ENCODE measurements at regions not wholly inside any gene's neighbourhood (a gene's known extent, or its start where the extent isn't known, plus 50 kb on each side); places are given as distances from the start of the nearest gene placed in this dataset.
A peak's percentile ranks its signal among the peaks of the same experiment; 100 is the strongest.
"Not testable (repeated sequence)": the region's sequence is repeated elsewhere in the genome, so short reads cannot be mapped to it uniquely, and the experiment has no call there.

GRCh38 chr6:4725136-4725760 is 51.0 kb upstream of the CDYL start:
- H3K4me1 Mint-ChIP-seq; ATAC-seq (replicated peaks); H3K9me3 Mint-ChIP-seq; H3K4me3 Mint-ChIP-seq; H3K27ac Mint-ChIP-seq; H3K36me3 Mint-ChIP-seq (ENCODE audit: low read depth): not testable (repeated sequence)
- peaks cover 11% of the 10 kb centered on the region for H3K27me3 Mint-ChIP-seq

- not testable (repeated sequence) for H3K27ac Mint-ChIP-seq; ATAC-seq (replicated peaks); H3K4me1 Mint-ChIP-seq; H3K4me3 Mint-ChIP-seq; H3K9me3 Mint-ChIP-seq; H3K36me3 Mint-ChIP-seq (ENCODE audit: low read depth)
- H3K27me3 Mint-ChIP-seq, result peaks cover 16% of the 10 kb centered on the region
These were observed 51.5 kb upstream of the CDYL start for GRCh38 chr6:4724727-4725126.

- H3K9me3 Mint-ChIP-seq, result no peaks in the 10 kb centered on the region
- H3K27ac Mint-ChIP-seq, result no peak overlapping the region
- H3K27me3 Mint-ChIP-seq, result peaks cover 13% of the 10 kb centered on the region
- H3K4me1 Mint-ChIP-seq, result peaks cover 5% of the 10 kb centered on the region
- ATAC-seq (replicated peaks), result no peak
- H3K36me3 Mint-ChIP-seq (ENCODE audit: low read depth), result no peaks in the 10 kb centered on the region
- no peak overlapping the region for H3K4me3 Mint-ChIP-seq
These were observed 52.8 kb upstream of the CDYL start for GRCh38 chr6:4723383-4723782.

- not testable (repeated sequence) for H3K36me3 Mint-ChIP-seq (ENCODE audit: low read depth); H3K4me1 Mint-ChIP-seq; H3K4me3 Mint-ChIP-seq; ATAC-seq (replicated peaks); H3K9me3 Mint-ChIP-seq; H3K27ac Mint-ChIP-seq
- H3K27me3 Mint-ChIP-seq, result peaks cover 13% of the 10 kb centered on the region
These were observed 54.8 kb upstream of the CDYL start for GRCh38 chr6:4721368-4721767.

- H3K4me3 Mint-ChIP-seq, result no peak overlapping the region
- no peaks in the 10 kb centered on the region for H3K4me1 Mint-ChIP-seq
- H3K9me3 Mint-ChIP-seq, result peaks cover 3% of the 10 kb centered on the region
- H3K27ac Mint-ChIP-seq, result no peak overlapping the region
- H3K27me3 Mint-ChIP-seq, result peaks cover 13% of the 10 kb centered on the region
- ATAC-seq (replicated peaks), result no peak
- H3K36me3 Mint-ChIP-seq (ENCODE audit: low read depth), result no peaks in the 10 kb centered on the region
These were observed 56.7 kb upstream of the CDYL start for GRCh38 chr6:4719491-4719890.

- Mint-ChIP-seq H3K4me3 (no peak overlapping the region), H3K4me1 (no peaks in the 10 kb centered on the region), H3K27ac (no peak overlapping the region), H3K36me3 (ENCODE audit: low read depth) (no peaks in the 10 kb centered on the region), H3K27me3 (peaks cover 9% of the 10 kb centered on the region), H3K9me3 (peaks cover 3% of the 10 kb centered on the region)
- no peak for ATAC-seq (replicated peaks)
These were observed 58.3 kb upstream of the CDYL start for GRCh38 chr6:4717856-4718255.

- H3K36me3 Mint-ChIP-seq (ENCODE audit: low read depth), result no peaks in the 10 kb centered on the region
- H3K4me3 Mint-ChIP-seq, result no peak overlapping the region
- no peak overlapping the region for H3K27ac Mint-ChIP-seq
- no peaks in the 10 kb centered on the region for H3K4me1 Mint-ChIP-seq
- ATAC-seq (replicated peaks), result no peak
- H3K9me3 Mint-ChIP-seq, result peaks cover 3% of the 10 kb centered on the region
- peaks cover 9% of the 10 kb centered on the region for H3K27me3 Mint-ChIP-seq
These were observed 59.1 kb upstream of the CDYL start for GRCh38 chr6:4717124-4717523.

- H3K9me3 Mint-ChIP-seq, result peaks cover 3% of the 10 kb centered on the region
These were observed 61.2 kb upstream of the CDYL start for GRCh38 chr6:4714961-4715501.

GRCh38 chr6:4712291-4712690 is 63.9 kb upstream of the CDYL start:
- H3K36me3 Mint-ChIP-seq (ENCODE audit: low read depth), result no peaks in the 10 kb centered on the region
- no peak for ATAC-seq (replicated peaks)
- H3K27me3 Mint-ChIP-seq, result peaks cover 11% of the 10 kb centered on the region
- no peak overlapping the region for H3K27ac Mint-ChIP-seq
- peaks cover 3% of the 10 kb centered on the region for H3K9me3 Mint-ChIP-seq
- no peak overlapping the region for H3K4me3 Mint-ChIP-seq
- no peaks in the 10 kb centered on the region for H3K4me1 Mint-ChIP-seq

More at GRCh38 chr6:4714961-4715501, 61.2 kb upstream of the CDYL start:
- Mint-ChIP-seq H3K4me3 (no peak overlapping the region), H3K36me3 (ENCODE audit: low read depth) (no peaks in the 10 kb centered on the region), H3K27me3 (peaks cover 14% of the 10 kb centered on the region), H3K27ac (no peak overlapping the region), H3K4me1 (no peaks in the 10 kb centered on the region)
- peak; percentile 39 for ATAC-seq (replicated peaks)

- ATAC-seq (replicated peaks), result no peak
- H3K27me3 Mint-ChIP-seq, result peaks cover 11% of the 10 kb centered on the region
- H3K27ac Mint-ChIP-seq, result no peak overlapping the region
- no peak overlapping the region for H3K4me3 Mint-ChIP-seq
- no peaks in the 10 kb centered on the region for H3K9me3 Mint-ChIP-seq
- no peaks in the 10 kb centered on the region for H3K36me3 Mint-ChIP-seq (ENCODE audit: low read depth)
- H3K4me1 Mint-ChIP-seq, result no peaks in the 10 kb centered on the region
These were observed 69.2 kb upstream of the CDYL start for GRCh38 chr6:4707011-4707410.

- Mint-ChIP-seq H3K36me3 (ENCODE audit: low read depth) (no peaks in the 10 kb centered on the region), H3K4me1 (no peaks in the 10 kb centered on the region), H3K9me3 (no peaks in the 10 kb centered on the region), H3K4me3 (no peak overlapping the region), H3K27me3 (peaks cover 8% of the 10 kb centered on the region), H3K27ac (no peak overlapping the region)
- no peak for ATAC-seq (replicated peaks)
These were observed 70.4 kb upstream of the CDYL start for GRCh38 chr6:4705809-4706208.

GRCh38 chr6:4703382-4703781 is 72.8 kb upstream of the CDYL start:
- no peaks in the 10 kb centered on the region for H3K27me3 Mint-ChIP-seq

GRCh38 chr6:4698901-4699659 is 77.1 kb upstream of the CDYL start:
- Mint-ChIP-seq H3K27me3 (peaks cover 8% of the 10 kb centered on the region), H3K36me3 (ENCODE audit: low read depth) (no peaks in the 10 kb centered on the region), H3K9me3 (no peaks in the 10 kb centered on the region), H3K4me3 (no peak overlapping the region), H3K27ac (no peak overlapping the region), H3K4me1 (no peaks in the 10 kb centered on the region)
- no peak for ATAC-seq (replicated peaks)

More at GRCh38 chr6:4703382-4703781, 72.8 kb upstream of the CDYL start:
- H3K27ac Mint-ChIP-seq, result no peak overlapping the region
- no peaks in the 10 kb centered on the region for H3K9me3 Mint-ChIP-seq
- no peak overlapping the region for H3K4me3 Mint-ChIP-seq
- ATAC-seq (replicated peaks), result no peak
- H3K36me3 Mint-ChIP-seq (ENCODE audit: low read depth), result no peaks in the 10 kb centered on the region
- H3K4me1 Mint-ChIP-seq, result no peaks in the 10 kb centered on the region

- Mint-ChIP-seq H3K27me3 (peaks cover 21% of the 10 kb centered on the region), H3K4me1 (no peaks in the 10 kb centered on the region), H3K9me3 (peaks cover 5% of the 10 kb centered on the region), H3K27ac (no peak overlapping the region), H3K36me3 (ENCODE audit: low read depth) (no peaks in the 10 kb centered on the region), H3K4me3 (no peak overlapping the region)
- no peak for ATAC-seq (replicated peaks)
These were observed 82.8 kb upstream of the CDYL start for GRCh38 chr6:4693173-4693970.

Measured in activated T-helper 17 cell treated with anti-CD3 and anti-CD28 coated beads, Interleukin-2, amount 50 U/mL, for 72 hours (primary cell).